Urothelium cell line (cell line): ENCODE measurements at regions not wholly inside any gene's neighbourhood (a gene's known extent, or its start where the extent isn't known, plus 50 kb on each side); places are given as distances from the start of the nearest gene placed in this dataset.

Experiments used
- DNase-seq: peaks from one replicate; pipeline ENCODE4 v3.0.0; 2011; ENCODE audit warnings: low spot score, mixed read lengths
- FAIRE-seq: peaks from 2 replicates; lab custom pipeline; 2011; peaks lifted over from hg19 to GRCh38; lab: Jason Lieb, UNC

DNA sequence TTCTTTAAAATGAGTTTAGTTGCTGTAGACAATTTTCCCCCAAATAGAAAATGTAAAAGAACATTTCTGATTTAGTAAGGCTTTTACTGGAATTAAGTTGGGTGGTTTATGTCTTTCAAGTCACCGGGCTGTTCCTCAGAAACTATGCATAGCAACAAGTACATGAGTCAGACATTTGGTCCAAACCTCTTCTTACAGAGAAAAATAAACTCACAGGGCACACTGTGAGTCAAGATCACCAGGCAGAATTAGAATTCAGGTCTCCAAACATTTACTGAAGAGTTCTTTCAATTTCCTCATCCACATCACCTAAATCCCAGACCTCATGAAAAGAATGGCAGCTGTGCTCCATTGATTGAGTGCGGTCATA, 476.1 kb upstream of the SOX5 start:
- no peak for FAIRE-seq
- DNase-seq = no peak

DNA sequence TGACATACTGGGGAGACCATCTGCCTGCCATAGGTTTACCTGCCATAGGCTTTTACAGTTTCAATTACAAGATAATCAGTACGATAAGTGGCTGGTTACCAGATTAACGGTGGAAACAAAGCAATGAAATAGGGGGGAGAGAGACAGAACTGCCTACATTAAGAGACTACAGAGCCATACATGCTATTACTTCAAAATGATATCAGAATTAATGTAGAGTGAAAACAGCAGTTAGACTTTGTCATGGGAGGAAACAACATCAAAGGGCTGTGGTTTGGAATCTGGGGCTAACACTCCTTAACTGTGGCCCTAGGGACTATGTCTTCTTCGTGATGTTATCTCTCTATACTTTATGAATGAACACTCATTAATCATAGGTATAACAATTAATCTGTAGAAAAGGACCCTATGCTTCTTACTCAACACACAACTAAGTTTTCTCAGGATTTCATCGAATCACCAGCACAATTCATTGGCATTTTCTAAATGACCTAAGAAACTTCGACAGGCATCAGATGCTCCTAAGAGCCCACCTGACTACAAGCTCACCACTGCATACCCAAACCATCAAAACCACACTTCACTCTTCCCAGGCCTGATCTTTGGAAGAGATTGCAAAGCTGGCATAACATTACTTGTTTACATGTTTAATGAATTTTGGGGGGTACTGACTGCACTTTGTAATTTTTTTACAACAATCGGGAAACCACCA, 475.6 kb upstream of the SOX5 start:
- DNase-seq = no peak
- FAIRE-seq = no peak

DNA sequence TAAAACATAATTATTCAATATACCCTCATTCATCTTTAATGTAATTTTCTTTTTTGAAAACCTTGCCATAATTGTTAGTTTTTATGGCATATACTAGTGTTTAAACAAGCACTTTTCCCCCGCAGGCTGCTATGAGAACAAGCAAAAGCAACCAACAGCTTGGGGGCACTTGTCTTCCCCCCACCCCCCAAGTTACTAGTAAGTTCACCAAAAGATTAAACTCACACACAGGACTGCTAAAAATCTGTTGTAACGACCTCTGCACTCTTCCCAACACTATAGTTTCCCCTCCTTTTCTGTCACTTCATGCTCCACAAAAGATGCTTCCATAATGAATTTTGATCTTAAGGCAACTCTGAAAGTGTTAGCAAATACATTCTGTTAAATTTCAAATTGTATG, 474.9 kb upstream of the SOX5 start:
- FAIRE-seq (no peak), DNase-seq (no peak)

DNA sequence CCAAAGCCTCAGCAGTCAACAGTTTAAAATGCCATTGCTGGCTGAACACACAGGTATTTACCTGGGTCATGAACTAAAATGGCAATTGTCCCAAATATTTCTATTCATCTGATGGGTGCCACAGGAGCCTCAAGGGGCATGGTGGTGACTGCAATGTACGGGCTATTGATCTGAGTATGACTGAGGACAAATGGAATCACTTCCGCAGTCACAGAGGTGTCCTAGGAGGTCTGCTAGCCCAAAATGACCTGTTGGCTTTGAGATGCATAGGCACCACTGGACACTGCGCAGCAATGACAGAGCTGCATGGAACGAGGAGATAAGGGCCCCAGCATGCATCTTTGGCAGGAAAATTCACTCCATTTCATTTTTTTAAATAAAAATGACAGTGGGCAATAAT, 474.1 kb upstream of the SOX5 start:
- FAIRE-seq (no peak), DNase-seq (no peak)

DNA sequence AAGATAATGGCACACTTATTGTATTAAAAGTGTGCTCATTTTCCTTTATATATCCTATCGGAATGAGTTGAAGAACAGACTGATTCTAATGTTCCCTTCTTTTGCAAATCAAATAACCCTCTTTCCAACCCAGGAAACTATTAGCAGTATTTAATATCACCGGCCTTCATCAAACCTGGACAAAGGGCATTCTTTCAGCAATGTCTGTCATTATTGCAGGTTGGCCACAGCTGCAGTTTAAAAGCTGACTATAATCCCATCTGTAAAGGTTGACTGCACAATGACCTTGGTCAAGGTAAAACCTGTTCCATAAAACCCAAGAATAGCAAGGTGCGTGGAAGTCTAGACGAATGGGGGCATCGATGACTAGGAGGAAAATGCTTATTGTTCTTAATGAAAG, 472.3 kb upstream of the SOX5 start:
- FAIRE-seq (no peak), DNase-seq (no peak)

DNA sequence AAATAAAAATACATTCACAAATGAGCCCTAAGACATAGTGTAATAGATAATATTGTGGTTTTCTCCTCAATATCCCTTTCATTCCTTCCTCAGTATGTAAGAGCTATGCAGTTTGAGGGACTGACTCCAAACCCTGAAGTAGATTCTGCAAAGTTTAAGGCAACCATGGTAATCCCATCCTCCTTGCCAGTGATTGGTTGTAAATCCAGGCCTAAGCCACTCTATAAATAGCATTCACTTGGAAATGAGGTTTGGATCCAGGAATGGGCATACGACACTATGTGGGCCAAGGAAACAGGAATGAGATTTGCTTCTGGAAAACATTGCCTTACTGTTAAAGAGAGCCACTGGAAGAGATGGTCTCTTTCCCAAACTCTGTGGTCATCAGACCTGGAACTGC, 468.7 kb upstream of the SOX5 start:
- DNase-seq = no peak
- FAIRE-seq = no peak

DNA sequence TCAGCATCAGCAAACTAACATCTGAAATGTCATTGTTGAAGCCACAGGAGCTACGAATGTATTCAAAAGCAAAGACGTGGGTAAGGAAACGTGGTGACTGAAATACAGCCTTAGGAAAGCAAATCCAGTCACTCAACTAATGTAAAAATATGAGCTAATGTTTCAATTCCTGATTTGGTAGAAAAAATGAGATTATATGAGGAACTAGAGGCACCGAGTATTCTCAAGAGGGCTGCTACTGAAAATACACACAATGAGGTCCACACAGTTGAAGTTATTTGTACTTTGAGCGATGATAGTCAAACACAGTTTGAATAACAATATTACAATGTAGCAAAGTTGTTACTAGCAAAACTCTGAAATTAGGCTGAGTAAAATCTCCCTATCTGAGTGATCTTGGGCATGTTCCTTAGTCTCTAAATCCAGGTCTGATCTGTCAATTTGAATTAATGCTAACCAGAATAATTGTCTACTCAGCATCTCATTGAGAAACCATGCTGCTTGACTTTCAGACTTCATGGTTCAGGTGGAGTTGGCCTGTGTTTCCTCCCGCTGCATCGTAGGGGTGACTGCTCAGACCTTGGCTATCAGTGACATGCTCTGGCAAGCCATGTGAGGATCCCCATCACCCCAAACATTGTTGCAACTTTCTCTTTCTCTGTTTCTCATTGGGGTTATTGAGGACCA, 467.1 kb upstream of the SOX5 start:
- FAIRE-seq (no peak), DNase-seq (no peak)

DNA sequence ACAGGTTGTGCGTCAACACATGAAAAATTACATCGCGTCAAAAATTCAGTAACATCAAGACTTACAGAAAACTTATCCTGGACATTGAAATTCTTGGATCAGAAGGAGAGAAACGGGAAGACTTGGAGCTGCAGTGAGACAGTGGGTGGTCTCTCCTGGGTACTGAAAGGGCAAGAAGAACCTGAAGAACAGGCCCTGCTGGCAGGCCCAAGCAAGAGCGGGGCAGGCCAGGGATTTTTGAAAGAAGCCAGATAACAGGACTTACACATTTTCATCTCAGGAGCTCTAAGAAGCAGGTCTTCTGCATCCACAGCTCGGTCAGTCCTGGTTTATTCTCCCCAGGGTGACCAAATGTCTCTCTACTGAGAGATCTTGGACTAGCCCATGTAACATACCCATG, 466.5 kb upstream of the SOX5 start:
- DNase-seq (no peak), FAIRE-seq (no peak)

DNA sequence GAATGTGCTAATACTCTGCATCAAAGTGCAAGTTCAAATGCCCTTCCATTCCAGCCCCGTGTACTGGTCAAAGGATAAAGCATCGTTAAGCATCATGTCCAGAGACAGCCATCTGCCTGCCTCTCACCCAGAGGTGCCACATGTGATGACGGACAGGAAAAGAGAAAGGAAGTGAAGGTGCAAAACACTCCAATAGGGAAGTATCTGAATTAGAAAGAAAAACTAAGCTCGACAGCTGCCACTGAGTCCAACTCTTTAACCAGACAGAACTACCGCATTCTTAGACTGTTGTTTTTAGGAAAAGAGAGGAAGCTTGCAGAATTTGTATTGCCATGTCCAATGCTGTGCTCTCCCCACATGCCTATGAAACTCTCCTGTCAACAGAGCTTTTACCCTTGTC, 465.0 kb upstream of the SOX5 start:
- DNase-seq = no peak

DNA sequence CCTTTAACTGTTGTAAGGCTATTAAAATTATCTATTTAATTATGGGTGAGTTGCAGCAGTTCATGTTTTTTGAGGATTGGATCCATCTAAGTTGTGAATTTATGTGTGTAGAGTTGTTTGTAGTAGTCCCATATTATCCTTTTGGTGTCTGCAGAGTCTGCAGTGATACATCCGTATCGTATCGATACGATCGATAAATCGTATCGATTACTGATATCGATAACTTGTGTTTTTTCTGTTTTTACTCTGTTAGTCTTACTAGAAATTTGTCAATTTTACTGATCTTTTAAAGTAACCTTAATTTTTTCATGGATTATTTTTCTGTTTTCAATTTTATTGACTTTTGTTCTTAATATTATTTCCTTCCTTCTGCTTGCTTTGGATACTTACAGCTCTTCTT, 462.5 kb upstream of the SOX5 start:
- no peak for DNase-seq
- no peak for FAIRE-seq

More for the DNA sequence above, 465.0 kb upstream of the SOX5 start:
- no peak for FAIRE-seq

DNA sequence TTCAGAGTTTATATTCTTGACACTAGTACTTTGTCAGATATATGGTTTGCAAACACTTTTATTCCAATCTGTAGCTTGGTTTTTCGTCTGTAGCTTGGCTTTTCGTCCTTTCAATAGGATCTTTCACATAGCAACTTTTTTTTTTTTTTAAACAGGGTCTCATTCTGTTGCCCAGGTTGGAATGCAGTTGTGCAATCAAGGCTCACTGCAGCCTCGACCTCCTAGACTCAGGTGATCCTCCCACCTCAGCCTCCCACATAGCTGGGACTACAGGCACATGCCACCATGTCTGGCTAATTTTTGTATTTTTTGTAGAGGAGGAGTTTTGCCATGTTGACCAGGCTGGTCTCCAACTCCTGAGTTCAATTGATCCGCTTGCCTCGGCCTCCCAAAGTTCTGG, 460.4 kb upstream of the SOX5 start:
- FAIRE-seq (no peak), DNase-seq (no peak)

DNA sequence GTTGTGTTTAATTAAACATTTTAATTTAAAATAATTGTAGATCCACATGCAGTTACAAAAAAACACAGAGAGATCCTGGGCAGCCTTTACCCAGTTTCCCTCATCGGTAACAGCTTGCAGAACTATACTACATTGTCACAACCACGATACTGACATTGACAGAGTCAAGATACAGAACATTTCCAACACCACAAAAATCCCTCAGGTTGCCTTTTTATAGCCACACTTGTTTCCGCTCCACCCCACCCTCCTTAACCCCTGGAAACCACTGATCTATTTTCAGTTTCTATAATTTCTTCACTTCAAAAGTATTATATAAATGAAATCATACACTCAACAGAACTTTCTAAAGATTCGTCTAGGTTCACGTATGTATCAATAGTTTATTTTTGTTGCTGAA, 458.8 kb upstream of the SOX5 start:
- FAIRE-seq = no peak

DNA sequence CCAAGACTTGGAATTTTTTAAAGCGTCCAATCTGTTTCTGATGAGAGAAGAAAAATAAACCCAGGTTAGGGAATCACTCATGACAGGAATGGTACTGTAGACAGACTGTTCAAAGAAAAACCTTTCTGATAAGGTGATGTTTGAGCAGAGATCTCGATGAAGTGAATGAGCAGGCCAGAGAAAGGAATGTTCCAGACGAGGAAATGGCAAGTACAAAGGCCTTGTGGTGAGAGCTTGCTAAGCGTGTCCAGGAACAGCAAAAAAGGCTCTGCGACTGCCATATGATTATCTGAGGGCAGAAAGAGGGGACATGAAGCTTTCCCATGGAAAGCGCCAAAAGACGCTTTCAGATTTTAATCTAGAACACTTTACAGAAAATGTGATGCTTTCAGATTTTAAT, 458.4 kb upstream of the SOX5 start:
- FAIRE-seq = no peak
- DNase-seq = no peak

More for the DNA sequence above, 458.8 kb upstream of the SOX5 start:
- no peak for DNase-seq

DNA sequence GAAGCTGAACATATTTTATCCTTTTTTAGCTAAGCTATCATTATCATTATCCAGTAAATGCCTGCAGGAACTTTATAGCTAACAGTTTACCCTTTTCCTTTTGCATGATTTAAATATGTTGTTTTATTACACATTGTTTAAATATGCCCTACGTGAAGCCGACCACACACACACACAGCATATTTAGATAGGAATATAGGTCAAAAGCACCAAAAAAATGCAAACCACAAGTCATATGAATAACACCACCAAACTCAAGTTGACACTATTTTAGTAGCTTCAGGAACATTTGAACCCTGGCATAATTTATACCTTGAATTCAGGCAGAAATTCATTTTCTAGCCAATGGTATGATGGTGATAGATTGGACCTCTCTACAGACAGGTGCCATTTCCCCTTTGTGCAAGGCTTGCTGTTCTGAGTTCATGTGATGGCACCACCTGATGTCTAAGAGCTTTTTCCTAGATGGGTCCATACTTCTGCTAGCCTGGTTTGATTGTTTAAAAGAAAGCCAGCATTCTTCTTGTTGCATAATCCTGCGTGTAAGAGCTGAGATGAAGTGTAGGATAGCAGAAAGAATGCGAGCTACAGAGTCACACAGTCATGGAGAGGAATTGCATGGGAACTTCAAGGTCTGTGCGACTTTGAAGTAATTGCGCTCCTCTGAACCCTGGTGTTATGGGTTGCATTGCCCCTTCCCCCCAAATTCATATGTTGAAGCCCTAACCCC, 454.8 kb upstream of the SOX5 start:
- DNase-seq (no peak), FAIRE-seq (no peak)

DNA sequence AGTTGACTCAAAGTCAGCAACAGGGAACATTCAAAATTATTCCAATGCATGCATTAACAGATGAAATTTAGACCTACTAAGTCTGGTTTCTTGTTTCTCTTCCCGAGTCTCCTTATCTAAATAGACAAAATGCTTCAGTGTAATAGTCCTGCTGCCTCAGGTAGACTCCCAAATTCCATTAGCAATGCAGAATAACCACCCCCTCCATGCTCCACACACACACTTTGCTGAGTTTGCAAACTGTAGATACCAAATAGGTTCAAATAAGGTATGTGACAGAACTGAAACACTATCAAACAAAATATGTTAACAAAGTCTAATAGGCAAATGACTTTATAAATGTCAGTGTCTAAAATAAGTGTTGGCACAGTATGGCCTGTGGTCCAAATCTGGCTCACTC, 451.1 kb upstream of the SOX5 start:
- no peak for DNase-seq
- no peak for FAIRE-seq

DNA sequence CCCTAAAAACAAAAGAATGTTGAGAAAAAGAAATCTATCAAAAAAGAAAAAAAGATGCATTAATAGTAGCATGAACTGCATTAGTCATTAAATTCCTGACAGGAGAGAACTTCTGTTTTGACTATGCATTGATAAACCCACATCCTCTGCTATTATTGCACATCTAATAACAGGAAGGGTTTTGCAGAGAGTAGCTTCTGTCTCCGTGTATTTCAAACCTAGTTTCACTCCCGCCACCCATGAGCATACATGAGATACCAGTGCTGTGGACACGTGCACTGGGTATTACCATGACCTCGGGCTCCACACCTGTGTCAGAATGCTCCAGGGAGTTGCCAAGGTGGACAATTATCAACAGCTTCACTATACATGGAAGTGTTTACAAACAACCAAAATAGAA, 449.1 kb upstream of the SOX5 start:
- DNase-seq (no peak), FAIRE-seq (no peak)

DNA sequence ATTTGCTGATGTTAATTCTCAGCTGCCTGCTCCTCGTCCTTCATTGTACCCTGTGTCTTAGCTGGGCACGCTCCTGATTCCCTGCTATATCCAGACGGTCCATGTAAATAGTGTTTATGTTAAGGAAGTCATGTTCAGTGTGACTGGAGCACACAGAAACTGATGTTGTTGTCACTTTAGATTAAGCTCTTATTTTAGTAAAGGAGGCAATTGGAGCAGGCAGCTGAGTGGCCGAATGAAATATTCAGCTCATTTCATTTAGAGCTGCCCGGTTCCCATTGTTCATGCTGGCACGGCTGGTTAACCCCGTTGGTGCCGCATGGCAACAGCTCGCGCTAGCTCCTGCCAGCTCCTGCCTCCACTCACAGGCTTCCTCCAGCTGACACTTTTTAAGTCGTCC, 446.8 kb upstream of the SOX5 start:
- FAIRE-seq (no peak), DNase-seq (no peak)

DNA sequence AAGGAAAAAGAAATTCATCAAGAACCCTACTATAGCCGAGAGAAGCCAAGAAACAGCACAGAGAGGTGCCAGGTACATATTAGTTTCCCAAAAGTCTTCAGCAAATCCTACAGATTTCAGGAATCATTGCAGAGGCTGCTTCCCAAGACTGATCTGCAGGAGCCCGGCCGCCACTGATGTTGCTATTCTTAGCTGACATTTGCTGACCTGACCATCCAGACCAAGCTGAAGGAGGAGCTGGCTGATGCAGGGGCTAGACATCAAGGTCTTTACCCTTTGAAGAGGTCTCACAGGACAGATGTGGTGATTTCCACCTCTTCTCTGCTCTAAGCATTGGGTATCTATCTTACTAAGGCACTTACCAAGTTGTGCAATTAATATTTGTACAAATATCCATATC, 444.8 kb upstream of the SOX5 start:
- DNase-seq (no peak), FAIRE-seq (no peak)

DNA sequence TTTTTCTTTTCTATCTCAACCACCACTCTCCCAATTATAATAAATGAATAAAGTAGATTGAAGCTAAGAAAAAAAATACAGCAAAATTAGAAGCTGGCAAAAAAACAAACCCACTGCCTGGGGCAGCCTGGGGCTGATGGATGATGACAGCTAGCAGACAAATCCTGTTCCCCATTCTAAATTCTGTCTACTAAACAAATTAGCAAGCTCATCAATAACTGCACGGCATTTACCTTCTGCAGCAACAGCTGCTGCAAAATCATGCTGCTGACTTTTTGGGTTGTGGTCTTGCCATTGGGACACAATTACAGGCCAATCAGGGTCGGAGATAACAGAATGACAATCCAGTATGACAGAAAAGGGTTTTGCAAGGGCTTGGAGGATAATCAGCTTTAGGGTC, 443.6 kb upstream of the SOX5 start:
- FAIRE-seq = no peak
- DNase-seq = no peak

DNA sequence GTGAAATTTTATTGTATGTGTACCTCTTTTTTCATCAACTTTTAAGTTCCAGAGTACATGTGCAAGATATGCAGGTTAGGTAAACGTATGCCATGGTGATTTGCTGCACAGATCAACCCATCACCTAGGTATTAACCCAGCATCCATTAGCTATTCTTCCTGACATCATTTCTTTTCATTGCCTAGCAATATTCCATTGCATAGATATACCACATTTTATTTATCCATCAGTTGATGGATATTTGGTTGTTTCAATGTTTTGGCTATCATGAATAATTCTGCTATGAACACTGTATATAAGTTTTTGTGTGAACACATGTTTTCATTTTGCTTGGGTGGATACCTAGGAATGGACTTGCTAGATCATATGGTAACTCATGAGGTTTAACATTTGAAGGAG, 439.9 kb upstream of the SOX5 start:
- DNase-seq (no peak), FAIRE-seq (no peak)

DNA sequence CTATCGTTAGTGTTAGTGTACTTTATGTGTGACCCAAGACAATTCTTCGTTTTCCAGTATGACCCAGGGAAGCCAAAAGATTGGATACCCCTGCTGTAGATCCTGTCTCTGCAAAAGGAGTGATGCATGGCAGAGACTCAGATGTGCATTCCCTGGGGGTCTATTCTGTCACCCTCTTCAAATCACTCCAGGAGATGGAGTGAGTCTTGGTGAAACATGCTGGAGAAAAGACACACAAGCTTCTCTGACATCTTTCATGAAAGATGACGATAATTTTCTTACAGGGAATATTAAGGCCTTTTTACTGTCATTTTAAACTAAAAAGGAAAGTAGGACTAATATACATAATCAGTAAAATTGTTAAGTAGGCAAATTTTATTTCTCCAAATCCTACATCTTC, 437.9 kb upstream of the SOX5 start:
- no peak for FAIRE-seq

DNA sequence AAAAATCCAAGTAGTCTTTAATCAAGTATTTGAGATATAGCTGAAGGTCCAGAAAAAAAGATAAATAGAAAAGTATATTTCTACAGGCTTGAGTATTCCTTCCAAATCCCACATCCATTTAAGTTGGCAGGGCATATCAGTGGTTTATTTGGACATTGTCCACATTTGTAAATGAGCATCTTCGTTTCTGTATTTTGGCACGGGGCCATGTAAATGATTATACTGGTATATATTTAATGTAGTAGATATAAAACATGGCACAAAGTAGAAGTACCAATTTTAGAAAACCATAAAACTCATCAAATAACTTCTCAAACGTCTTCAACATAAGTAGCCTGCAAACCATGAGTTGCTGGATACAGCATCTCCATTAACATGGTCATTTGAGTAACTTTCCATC, 437.4 kb upstream of the SOX5 start:
- FAIRE-seq (no peak), DNase-seq (no peak)

More for the DNA sequence above, 437.9 kb upstream of the SOX5 start:
- DNase-seq = no peak
